Left kidney (tissue), 1 donor: ENCODE measurements at regions not wholly inside any gene's neighbourhood (a gene's known extent, or its start where the extent isn't known, plus 50 kb on each side); places are given as distances from the start of the nearest gene placed in this dataset.
"Not testable (repeated sequence)": the region's sequence is repeated elsewhere in the genome, so short reads cannot be mapped to it uniquely, and the experiment has no call there.

Experiments
- DNase-seq: peaks from one replicate; pipeline ENCODE4 v3.0.0-alpha.2; 2013

GRCh38 chr5:25764733-25765132 is 1120.0 kb upstream of the CDH10 start:
- DNase-seq = no peak

GRCh38 chr5:25763781-25764180 is 1119.0 kb upstream of the CDH10 start:
- DNase-seq = no peak

- DNase-seq = no peak
These were observed 1110.1 kb upstream of the CDH10 start for GRCh38 chr5:25754895-25755294.

GRCh38 chr5:25744908-25745307 is 1100.1 kb upstream of the CDH10 start:
- no peak for DNase-seq

GRCh38 chr5:25716680-25717079 is 1071.9 kb upstream of the CDH10 start:
- DNase-seq = no peak

GRCh38 chr5:25713259-25713658 is 1068.5 kb upstream of the CDH10 start:
- DNase-seq = peak; percentile 5

- no peak for DNase-seq
These were observed 1062.3 kb upstream of the CDH10 start for GRCh38 chr5:25707093-25707492.

GRCh38 chr5:25701936-25702335 is 1057.2 kb upstream of the CDH10 start:
- DNase-seq = no peak

GRCh38 chr5:25694801-25695200 is 1050.0 kb upstream of the CDH10 start:
- DNase-seq = no peak

- no peak for DNase-seq
These were observed 1043.4 kb upstream of the CDH10 start for GRCh38 chr5:25688156-25688555.

- no peak for DNase-seq
These were observed 1025.0 kb upstream of the CDH10 start for GRCh38 chr5:25669645-25670401.

GRCh38 chr5:25662610-25663009 is 1017.8 kb upstream of the CDH10 start:
- DNase-seq = no peak

- not testable (repeated sequence) for DNase-seq
These were observed 1005.5 kb upstream of the CDH10 start for GRCh38 chr5:25650316-25650715.

GRCh38 chr5:25649628-25650265 is 1005.0 kb upstream of the CDH10 start:
- no peak for DNase-seq

- no peak for DNase-seq
These were observed 1001.9 kb upstream of the CDH10 start for GRCh38 chr5:25646421-25647341.

GRCh38 chr5:25641124-25641523 is 996.3 kb upstream of the CDH10 start:
- DNase-seq = no peak

- no peak for DNase-seq
These were observed 974.5 kb upstream of the CDH10 start for GRCh38 chr5:25619273-25619672.

- DNase-seq = no peak
These were observed 974.0 kb upstream of the CDH10 start for GRCh38 chr5:25618821-25619220.

- DNase-seq = no peak
These were observed 969.7 kb upstream of the CDH10 start for GRCh38 chr5:25614466-25614865.

- no peak for DNase-seq
These were observed 959.9 kb upstream of the CDH10 start for GRCh38 chr5:25604681-25605080.

GRCh38 chr5:25579111-25579510 is 934.3 kb upstream of the CDH10 start:
- no peak for DNase-seq

GRCh38 chr5:25573691-25574090 is 928.9 kb upstream of the CDH10 start:
- no peak for DNase-seq

GRCh38 chr5:25570067-25570583 is 925.3 kb upstream of the CDH10 start:
- DNase-seq = no peak
